CD4-positive, alpha-beta memory T cell (primary cell): ENCODE measurements at regions not wholly inside any gene's neighbourhood (a gene's known extent, or its start where the extent isn't known, plus 50 kb on each side); places are given as distances from the start of the nearest gene placed in this dataset.

Experiments
- CTCF ChIA-PET: fragments of 350-600 bp; sonication (Branson Sonifier 250); formaldehyde crosslinking; loops from one replicate; lab custom pipeline; 2021; ENCODE audit warnings: inconsistent platforms; ENCODE audit not compliant: partially characterized antibody; lab: Charles Lee
- POLR2A ChIA-PET: fragments of 350-600 bp; sonication (Branson Sonifier 250); formaldehyde crosslinking; loops from one replicate; lab custom pipeline; 2021; ENCODE audit not compliant: partially characterized antibody; lab: Charles Lee
- DNase-seq, 5 donors: peaks; one replicate each; pipeline versions ENCODE4 v3.0.0 to v3.0.0-alpha.2; 2020 to 2022; ENCODE audit warnings: mixed read lengths in 1 of 5
- H3K27ac ChIP-seq: one replicate; pipeline ENCODE4 v1.7.0; 2013; ENCODE audit warnings: low read depth, low read length
- H3K27me3 ChIP-seq: 2 replicates; pipeline ENCODE4 v1.7.0; 2013; ENCODE audit warnings: mild to moderate bottlenecking, low read length, moderate library complexity; ENCODE audit not compliant: insufficient read depth
- H3K36me3 ChIP-seq: 2 replicates; pipeline ENCODE4 v1.7.0; 2013; ENCODE audit warnings: mild to moderate bottlenecking, low read length, moderate library complexity; ENCODE audit not compliant: insufficient read depth
- H3K4me1 ChIP-seq: 2 replicates; pipeline ENCODE4 v1.7.0; 2013; ENCODE audit warnings: mild to moderate bottlenecking, low read length, moderate library complexity; ENCODE audit not compliant: insufficient read depth
- H3K4me3 ChIP-seq, 2 donors: one replicate each; pipeline ENCODE4 v1.7.0; 2013; ENCODE audit warnings: low read length in 2 of 2, mild to moderate bottlenecking in 1 of 2
- H3K9me3 ChIP-seq, 2 donors: one replicate each; pipeline ENCODE4 v1.7.0; 2013; ENCODE audit warnings: low read length in 2 of 2, control low read depth in 1 of 2; ENCODE audit not compliant: control insufficient read depth in 1 of 2
- H3K27ac Mint-ChIP-seq, 7 donors: one replicate each; pipeline ENCODE4 v1.8.0; 2020 to 2021; ENCODE audit warnings: mixed read lengths in 7 of 7, mild to moderate bottlenecking in 6 of 7, inconsistent platforms in 3 of 7, moderate library complexity in 3 of 7
- H3K27me3 Mint-ChIP-seq, 2 donors: one replicate each; pipeline ENCODE4 v1.8.0; 2020 to 2021; ENCODE audit warnings: mixed read lengths in 2 of 2
- H3K36me3 Mint-ChIP-seq, 2 donors: one replicate each; pipeline ENCODE4 v1.8.0; 2020 to 2021; ENCODE audit warnings: mixed read lengths in 2 of 2, inconsistent platforms in 1 of 2, mild to moderate bottlenecking in 1 of 2
- H3K4me1 Mint-ChIP-seq, 4 donors: one replicate each; pipeline ENCODE4 v1.8.0; 2020 to 2021; ENCODE audit warnings: mixed read lengths in 4 of 4, mild to moderate bottlenecking in 1 of 4
- H3K4me3 Mint-ChIP-seq, 8 donors: one replicate each; pipeline ENCODE4 v1.8.0; 2020 to 2021; ENCODE audit warnings: mixed read lengths in 8 of 8, mild to moderate bottlenecking in 7 of 8, moderate library complexity in 6 of 8, inconsistent platforms in 3 of 8
- H3K9me3 Mint-ChIP-seq, 8 donors: one replicate each; pipeline ENCODE4 v1.8.0; 2020 to 2021; ENCODE audit warnings: mixed read lengths in 8 of 8, mild to moderate bottlenecking in 5 of 8, inconsistent platforms in 3 of 8, moderate library complexity in 1 of 8
- intact Hi-C: fragments of 100-400 bp; cut with micrococcal nuclease; formaldehyde crosslinking; loops from one replicate; pipeline ENCODE4 v1.15.1; 2023

DNA sequence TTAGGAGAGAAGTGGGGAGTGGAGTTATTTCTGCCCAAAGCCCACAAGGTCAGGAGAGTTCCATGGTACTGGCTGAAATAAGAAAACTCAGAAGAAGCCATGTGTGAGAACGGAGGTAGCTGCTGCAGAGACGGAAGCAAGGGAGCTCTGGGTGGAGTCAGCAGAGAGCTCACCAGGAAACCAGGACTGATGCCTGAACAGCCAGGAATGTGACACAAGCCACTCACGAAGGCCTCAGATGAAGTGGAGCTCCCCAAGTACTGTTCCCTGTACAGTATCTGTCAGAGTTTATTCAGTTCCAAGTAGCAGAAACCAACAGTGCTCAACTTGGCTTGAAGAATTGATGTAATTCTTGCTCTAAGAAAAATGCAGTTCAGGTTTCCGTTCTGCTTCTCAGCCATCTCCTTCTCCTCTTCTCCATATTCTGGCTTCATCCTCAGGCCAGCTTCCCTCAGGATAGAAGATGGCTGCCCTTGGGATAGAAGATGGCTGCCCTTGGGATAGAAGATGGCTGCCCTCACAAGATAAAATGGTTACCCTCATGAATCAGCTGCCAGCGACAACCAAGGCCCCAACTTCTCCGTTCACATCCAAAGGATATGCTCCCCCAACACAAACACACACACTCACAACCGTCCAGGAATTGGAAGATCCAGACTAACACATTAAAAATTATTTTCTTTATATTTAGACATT lies 117.4 kb upstream of the SH3BP4 start:
- CTCF ChIA-PET, result no interaction called here
- no peak overlapping the region for H3K4me3 Mint-ChIP-seq
- H3K9me3 Mint-ChIP-seq, result no peaks in the 10 kb centered on the region
- no peaks in the 10 kb centered on the region for H3K36me3 Mint-ChIP-seq
- POLR2A ChIA-PET, result no interaction called here
- no peaks in the 10 kb centered on the region for H3K4me1 ChIP-seq
- H3K27me3 Mint-ChIP-seq, result peaks cover 3 to 22% of the 10 kb centered on the region in 2 donors
- no peak overlapping the region for H3K4me3 ChIP-seq
- no peak for DNase-seq
- H3K4me1 Mint-ChIP-seq, result no peaks in the 10 kb centered on the region
- H3K27ac Mint-ChIP-seq, result no peak overlapping the region
- no peaks in the 10 kb centered on the region for H3K36me3 ChIP-seq
- H3K9me3 ChIP-seq, result no peaks in the 10 kb centered on the region
- no peak overlapping the region for H3K27ac ChIP-seq
- no peaks in the 10 kb centered on the region for H3K27me3 ChIP-seq
- intact Hi-C loops, result no loop called here

DNA sequence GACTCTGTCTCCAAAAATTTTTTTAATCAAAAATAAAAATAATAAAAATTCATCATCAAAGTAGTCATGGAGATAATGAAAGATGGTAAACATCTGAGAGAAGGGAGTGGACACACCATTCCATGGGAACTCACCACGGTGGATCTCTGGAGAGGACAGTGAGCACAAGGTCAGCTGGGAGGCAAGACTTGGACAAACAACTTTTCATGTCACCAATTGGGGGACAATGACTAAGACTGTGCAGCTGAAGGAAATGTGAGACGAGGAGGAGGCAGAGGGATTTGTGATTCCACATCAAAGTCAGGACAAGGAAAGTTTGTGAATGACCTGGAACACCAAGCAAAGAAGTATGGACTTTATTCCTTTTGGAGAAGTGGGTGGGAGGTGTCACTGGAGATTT lies 121.0 kb upstream of the SH3BP4 start:
- H3K4me1 Mint-ChIP-seq, result no peaks in the 10 kb centered on the region
- intact Hi-C loops, result no loop called here
- H3K9me3 ChIP-seq, result no peaks in the 10 kb centered on the region
- H3K27ac Mint-ChIP-seq, result no peak overlapping the region
- H3K9me3 Mint-ChIP-seq, result no peaks in the 10 kb centered on the region
- H3K27me3 Mint-ChIP-seq, result peaks cover 4 to 16% of the 10 kb centered on the region in 2 donors
- H3K36me3 Mint-ChIP-seq, result no peaks in the 10 kb centered on the region
- no peak overlapping the region for H3K4me3 Mint-ChIP-seq
- no peaks in the 10 kb centered on the region for H3K36me3 ChIP-seq
- no peak overlapping the region for H3K4me3 ChIP-seq
- no peaks in the 10 kb centered on the region for H3K27me3 ChIP-seq
- CTCF ChIA-PET, result no interaction called here
- DNase-seq, result no peak
- POLR2A ChIA-PET, result no interaction called here
- no peaks in the 10 kb centered on the region for H3K4me1 ChIP-seq
- H3K27ac ChIP-seq, result no peak overlapping the region

DNA sequence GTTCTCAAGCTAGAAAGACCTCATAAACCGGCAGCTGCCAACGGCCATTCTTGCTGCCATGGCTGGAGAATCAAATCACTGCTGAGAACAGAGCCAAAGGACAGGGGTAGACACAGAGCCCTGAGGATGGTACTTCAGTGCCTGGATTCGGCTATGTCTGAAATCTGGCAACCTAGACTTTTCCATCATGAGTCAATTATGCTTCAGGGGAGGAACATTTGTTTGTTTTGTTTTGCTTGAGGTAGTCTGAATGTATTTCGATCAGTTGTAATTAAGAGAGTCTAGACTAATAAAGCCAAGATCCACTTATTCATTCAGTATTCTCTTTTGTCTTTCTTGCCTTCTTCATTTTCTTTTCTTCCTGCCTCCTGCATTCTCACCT lies 122.8 kb upstream of the SH3BP4 start:
- Histone ChIP-seq H3K4me3 (no peak overlapping the region), H3K36me3 (no peaks in the 10 kb centered on the region), H3K4me1 (no peaks in the 10 kb centered on the region), H3K9me3 (no peaks in the 10 kb centered on the region), H3K27me3 (no peaks in the 10 kb centered on the region), H3K27ac (no peak overlapping the region)
- no peaks in the 10 kb centered on the region for H3K4me1 Mint-ChIP-seq
- no peak for DNase-seq
- H3K27ac Mint-ChIP-seq, result no peak overlapping the region
- H3K9me3 Mint-ChIP-seq, result no peaks in the 10 kb centered on the region
- H3K36me3 Mint-ChIP-seq, result no peaks in the 10 kb centered on the region
- intact Hi-C loops, result no loop called here
- peaks cover 4 to 8% of the 10 kb centered on the region in 2 donors for H3K27me3 Mint-ChIP-seq
- H3K4me3 Mint-ChIP-seq, result no peak overlapping the region
- POLR2A ChIA-PET, result no interaction called here
- CTCF ChIA-PET, result no interaction called here

DNA sequence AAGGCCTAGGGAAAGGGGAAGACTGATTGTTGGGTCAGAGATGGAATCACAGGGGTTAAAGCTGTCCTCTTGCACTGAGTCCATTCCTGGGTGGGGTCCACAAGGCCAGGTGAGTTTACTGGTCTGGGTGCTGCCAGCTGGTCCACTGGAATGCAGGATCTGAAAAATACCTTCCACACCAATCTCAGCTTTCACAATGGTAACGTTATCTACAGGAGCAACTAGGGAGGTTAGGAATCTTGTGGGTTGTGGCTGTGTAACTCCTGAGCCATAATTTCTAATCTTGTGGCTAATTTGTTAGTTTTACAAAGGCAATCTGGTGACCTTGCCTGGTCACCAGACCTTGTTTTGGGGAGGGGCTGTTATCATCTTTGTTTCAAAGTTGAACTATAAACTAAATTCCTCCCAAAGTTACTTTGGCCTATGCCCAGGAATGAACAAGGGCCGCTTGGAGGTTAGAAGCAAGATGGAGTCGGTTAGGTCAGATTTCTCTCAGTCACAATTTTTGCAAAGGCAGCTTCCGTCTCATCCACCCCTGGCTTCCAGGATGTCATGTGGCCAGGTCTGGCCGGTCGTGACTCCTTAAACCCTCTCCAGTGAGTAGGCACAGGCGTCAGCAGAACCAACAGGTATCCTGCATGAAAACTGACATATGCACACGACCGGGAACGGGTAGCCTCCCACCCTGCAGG lies 123.3 kb upstream of the SH3BP4 start:
- Histone ChIP-seq H3K27me3 (no peaks in the 10 kb centered on the region), H3K4me3 (no peak overlapping the region), H3K4me1 (no peaks in the 10 kb centered on the region), H3K27ac (no peak overlapping the region), H3K9me3 (no peaks in the 10 kb centered on the region), H3K36me3 (no peaks in the 10 kb centered on the region)
- intact Hi-C loops, result no loop called here
- Mint-ChIP-seq H3K4me3 (no peak overlapping the region), H3K4me1 (no peaks in the 10 kb centered on the region), H3K27me3 (peaks cover 4 to 5% of the 10 kb centered on the region in 2 donors), H3K9me3 (no peaks in the 10 kb centered on the region), H3K27ac (no peak overlapping the region), H3K36me3 (no peaks in the 10 kb centered on the region)
- DNase-seq, result no peak
- ChIA-PET CTCF (no interaction called here), POLR2A (no interaction called here)

DNA sequence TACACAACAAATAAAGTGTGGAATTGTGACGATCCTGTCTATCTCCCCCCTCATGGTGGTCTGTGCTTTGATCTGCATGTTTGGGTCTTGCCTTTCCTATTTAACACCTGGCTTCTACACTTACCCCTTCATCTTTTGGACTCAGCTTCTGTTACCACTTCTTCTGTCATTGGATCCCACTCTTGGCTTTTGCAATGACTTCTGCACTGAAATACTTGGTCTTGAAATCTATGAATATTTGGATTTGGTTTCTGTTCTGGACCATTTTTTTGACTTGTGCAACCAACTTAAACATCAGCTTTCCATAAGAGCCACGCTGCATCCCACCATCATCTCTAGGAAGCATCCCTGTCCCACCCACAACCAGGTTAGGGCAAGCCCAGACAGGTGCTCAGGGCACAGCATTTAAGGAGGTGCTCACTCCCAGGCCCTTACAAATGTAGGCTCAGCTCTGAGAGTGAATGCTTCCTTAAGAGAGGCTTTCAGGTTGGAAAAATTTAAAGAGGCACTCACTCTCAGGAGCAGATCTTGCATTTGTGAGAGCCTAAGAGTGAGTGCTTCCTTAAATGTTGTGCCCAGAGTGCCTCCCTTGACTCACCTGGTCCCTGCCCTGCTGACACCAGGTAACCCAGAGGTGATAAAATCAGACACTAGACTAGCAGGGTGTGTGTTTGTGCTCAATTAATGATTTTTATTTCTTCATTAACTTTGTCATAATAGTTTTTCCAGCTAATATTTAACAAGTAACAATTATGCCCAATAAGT lies 124.5 kb upstream of the SH3BP4 start:
- Mint-ChIP-seq H3K36me3 (no peaks in the 10 kb centered on the region), H3K9me3 (no peaks in the 10 kb centered on the region), H3K4me3 (no peak overlapping the region), H3K27ac (no peak overlapping the region), H3K27me3 (peaks cover 4 to 5% of the 10 kb centered on the region in 2 donors), H3K4me1 (no peaks in the 10 kb centered on the region)
- Histone ChIP-seq H3K27me3 (no peaks in the 10 kb centered on the region), H3K27ac (no peak overlapping the region), H3K9me3 (no peaks in the 10 kb centered on the region), H3K4me1 (no peaks in the 10 kb centered on the region), H3K4me3 (no peak overlapping the region), H3K36me3 (no peaks in the 10 kb centered on the region)
- intact Hi-C loops, result no loop called here
- POLR2A ChIA-PET, result no interaction called here
- DNase-seq, result no peak
- CTCF ChIA-PET, result no interaction called here

DNA sequence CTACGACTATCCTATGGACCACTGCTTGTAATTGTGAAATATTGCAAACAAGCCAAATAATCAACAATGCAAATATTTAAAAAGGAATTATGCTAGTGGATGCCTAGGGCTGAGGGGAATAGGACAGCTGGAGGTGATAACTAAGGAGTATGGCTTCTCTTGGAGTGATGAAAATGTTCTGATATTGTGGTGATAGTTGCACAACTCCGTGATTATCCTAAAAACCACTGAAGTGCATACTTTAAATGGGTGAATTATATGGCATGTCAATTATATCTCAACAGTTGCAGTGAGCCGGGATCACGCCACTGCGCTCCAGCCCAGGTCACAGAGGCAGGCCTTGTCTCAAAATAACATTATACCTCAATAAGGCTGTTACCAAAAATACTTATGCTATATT lies 125.1 kb upstream of the SH3BP4 start:
- no peak for DNase-seq
- Histone ChIP-seq H3K9me3 (no peaks in the 10 kb centered on the region), H3K4me1 (no peaks in the 10 kb centered on the region), H3K27ac (no peak overlapping the region), H3K36me3 (no peaks in the 10 kb centered on the region), H3K4me3 (no peak overlapping the region), H3K27me3 (no peaks in the 10 kb centered on the region)
- POLR2A ChIA-PET, result no interaction called here
- Mint-ChIP-seq H3K36me3 (no peaks in the 10 kb centered on the region), H3K9me3 (no peaks in the 10 kb centered on the region), H3K27ac (no peak overlapping the region), H3K4me1 (no peaks in the 10 kb centered on the region), H3K4me3 (no peak overlapping the region), H3K27me3 (peaks cover 4 to 5% of the 10 kb centered on the region in 2 donors)
- CTCF ChIA-PET, result no interaction called here
- intact Hi-C loops, result no loop called here

DNA sequence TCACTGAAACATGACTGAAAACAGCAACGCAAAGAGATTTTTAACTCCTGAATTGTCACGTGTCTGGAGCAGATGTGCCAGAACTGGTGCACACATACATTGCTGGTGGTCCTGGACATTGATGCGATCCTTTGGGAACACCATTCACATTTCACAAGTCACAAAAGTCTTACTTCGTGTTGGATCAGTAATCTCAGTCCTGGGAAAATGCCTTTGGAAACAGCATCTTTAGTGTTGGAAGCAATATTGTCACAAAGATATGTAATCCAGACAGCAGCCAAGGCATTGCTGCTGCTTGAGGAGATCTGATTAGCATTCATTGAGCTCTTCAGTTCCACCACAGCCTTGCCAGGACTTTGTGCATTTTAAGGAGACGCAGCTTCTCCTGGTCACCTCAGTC lies 126.2 kb upstream of the SH3BP4 start:
- CTCF ChIA-PET, result no interaction called here
- Mint-ChIP-seq H3K4me3 (no peak overlapping the region), H3K9me3 (no peaks in the 10 kb centered on the region), H3K36me3 (no peaks in the 10 kb centered on the region), H3K4me1 (no peaks in the 10 kb centered on the region), H3K27ac (no peak overlapping the region), H3K27me3 (peaks cover 5 to 8% of the 10 kb centered on the region in 2 donors)
- no peaks in the 10 kb centered on the region for H3K27me3 ChIP-seq
- H3K36me3 ChIP-seq, result no peaks in the 10 kb centered on the region
- H3K4me1 ChIP-seq, result no peaks in the 10 kb centered on the region
- no peak overlapping the region for H3K27ac ChIP-seq
- DNase-seq, result no peak
- POLR2A ChIA-PET, result no interaction called here
- H3K4me3 ChIP-seq, result no peak overlapping the region
- intact Hi-C loops, result no loop called here
- H3K9me3 ChIP-seq, result no peaks in the 10 kb centered on the region
